PC-3 (cell line): ENCODE measurements at regions not wholly inside any gene's neighbourhood (a gene's known extent, or its start where the extent isn't known, plus 50 kb on each side); places are given as distances from the start of the nearest gene placed in this dataset.

Source experiments
- CTCF ChIP-seq: fragments of 300-600 bp; sonication (generic); conservative IDR thresholded peaks from 2 replicates; pipeline ENCODE4 v1.5.1; 2017; ENCODE audit warnings: antibody characterized with exemption, low read depth, mild to moderate bottlenecking, low read length
- EZH2 ChIP-seq: fragments of 300-600 bp; sonication (generic); IDR thresholded peaks from one replicate; pipeline ENCODE4 v1.6.1; 2017; ENCODE audit warnings: antibody characterized with exemption, mild to moderate bottlenecking, low read length; ENCODE audit not compliant: unreplicated experiment
- EZH2phosphoT487 ChIP-seq: fragments of 300-600 bp; sonication (generic); IDR thresholded peaks from 2 replicates; pipeline ENCODE4 v1.6.1; 2018; ENCODE audit warnings: mild to moderate bottlenecking, antibody characterized with exemption, low read length, borderline replicate concordance

- TF ChIP-seq EZH2, result no peak
- no peak for TF ChIP-seq CTCF
- TF ChIP-seq EZH2phosphoT487, result no peak
Measured at GRCh38 chr1:163609858-163610257, 288.1 kb downstream of the NUF2 start.
